Fibroblast of pulmonary artery (primary cell): ENCODE measurements at regions not wholly inside any gene's neighbourhood (a gene's known extent, or its start where the extent isn't known, plus 50 kb on each side); places are given as distances from the start of the nearest gene placed in this dataset.

Source experiments
- DNase-seq: peaks from one replicate; pipeline ENCODE4 v3.0.0-alpha.2; 2010; ENCODE audit warnings: low read depth
- H3K4me3 ChIP-seq: replicated peaks from 2 replicates; pipeline ENCODE4 v1.5.1; 2011; ENCODE audit warnings: low read depth, mild to moderate bottlenecking, control low read depth, low read length, moderate library complexity
- TF ChIP-seq, protein P1 (sequence below): IDR thresholded peaks from 2 replicates; pipeline ENCODE4 v1.5.1; 2011; ENCODE audit warnings: mild to moderate bottlenecking, control low read depth, low read length, inconsistent platforms; ENCODE audit errors: missing control alignments

DNA sequence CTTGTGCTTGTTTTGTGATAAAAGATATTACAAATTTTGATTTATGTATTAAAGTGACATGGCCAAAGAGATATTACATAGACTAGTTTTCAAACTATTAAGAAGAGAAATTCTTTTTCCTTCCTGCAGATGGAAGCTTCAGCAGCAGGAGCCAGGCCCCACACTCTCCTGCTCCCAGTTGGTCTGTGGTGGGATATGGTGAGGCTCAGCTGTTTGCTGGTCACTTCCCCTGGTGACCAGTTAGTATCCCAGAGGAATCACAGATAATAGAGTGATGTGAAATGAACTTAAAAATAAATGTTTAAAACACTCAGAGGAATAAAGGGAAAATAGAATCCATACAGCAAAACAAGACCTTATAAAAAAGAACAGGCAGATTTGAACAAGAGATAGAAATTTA lies 154.7 kb downstream of the KTN1 start:
- no peak for DNase-seq
- TF ChIP-seq, protein P1, sequence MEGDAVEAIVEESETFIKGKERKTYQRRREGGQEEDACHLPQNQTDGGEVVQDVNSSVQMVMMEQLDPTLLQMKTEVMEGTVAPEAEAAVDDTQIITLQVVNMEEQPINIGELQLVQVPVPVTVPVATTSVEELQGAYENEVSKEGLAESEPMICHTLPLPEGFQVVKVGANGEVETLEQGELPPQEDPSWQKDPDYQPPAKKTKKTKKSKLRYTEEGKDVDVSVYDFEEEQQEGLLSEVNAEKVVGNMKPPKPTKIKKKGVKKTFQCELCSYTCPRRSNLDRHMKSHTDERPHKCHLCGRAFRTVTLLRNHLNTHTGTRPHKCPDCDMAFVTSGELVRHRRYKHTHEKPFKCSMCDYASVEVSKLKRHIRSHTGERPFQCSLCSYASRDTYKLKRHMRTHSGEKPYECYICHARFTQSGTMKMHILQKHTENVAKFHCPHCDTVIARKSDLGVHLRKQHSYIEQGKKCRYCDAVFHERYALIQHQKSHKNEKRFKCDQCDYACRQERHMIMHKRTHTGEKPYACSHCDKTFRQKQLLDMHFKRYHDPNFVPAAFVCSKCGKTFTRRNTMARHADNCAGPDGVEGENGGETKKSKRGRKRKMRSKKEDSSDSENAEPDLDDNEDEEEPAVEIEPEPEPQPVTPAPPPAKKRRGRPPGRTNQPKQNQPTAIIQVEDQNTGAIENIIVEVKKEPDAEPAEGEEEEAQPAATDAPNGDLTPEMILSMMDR: no peak

DNA sequence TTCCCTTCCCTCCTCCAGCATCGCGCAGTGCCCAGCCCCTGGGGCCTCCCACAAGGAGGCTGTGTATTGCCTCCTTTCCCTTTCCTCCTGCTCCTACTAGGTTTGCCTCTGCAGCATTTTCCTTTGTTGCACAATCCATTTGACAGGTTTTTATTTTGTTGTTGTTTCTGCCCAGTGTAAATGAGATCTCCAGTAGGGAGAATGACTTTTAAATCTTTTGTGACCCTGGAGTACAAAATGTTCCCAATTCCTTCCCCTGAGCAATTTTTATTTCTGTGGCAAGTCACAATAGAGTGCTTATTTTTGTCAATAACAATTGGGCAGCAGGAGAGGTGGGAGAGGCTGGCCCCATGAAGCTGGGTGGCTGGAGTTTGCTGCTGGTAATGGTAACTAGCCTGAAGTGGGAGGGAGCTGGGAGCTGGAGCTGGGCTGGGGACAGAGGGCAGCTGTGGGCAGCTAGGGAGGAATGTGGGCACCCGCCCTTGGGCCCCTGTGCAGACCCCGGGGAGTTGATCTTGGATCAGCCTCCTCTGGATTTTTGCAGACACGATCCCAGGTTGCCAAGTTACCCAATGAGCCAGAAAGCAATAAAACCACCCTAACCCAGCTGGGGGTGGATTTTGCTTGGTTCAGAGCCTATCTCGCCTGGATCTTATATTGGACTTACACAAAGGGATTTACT lies 160.1 kb downstream of the KTN1 start:
- DNase-seq: no peak
- TF ChIP-seq, protein P1: no peak
- no peak overlapping the region for H3K4me3 ChIP-seq

More for the DNA sequence above, 154.7 kb downstream of the KTN1 start:
- H3K4me3 ChIP-seq: no peak overlapping the region

DNA sequence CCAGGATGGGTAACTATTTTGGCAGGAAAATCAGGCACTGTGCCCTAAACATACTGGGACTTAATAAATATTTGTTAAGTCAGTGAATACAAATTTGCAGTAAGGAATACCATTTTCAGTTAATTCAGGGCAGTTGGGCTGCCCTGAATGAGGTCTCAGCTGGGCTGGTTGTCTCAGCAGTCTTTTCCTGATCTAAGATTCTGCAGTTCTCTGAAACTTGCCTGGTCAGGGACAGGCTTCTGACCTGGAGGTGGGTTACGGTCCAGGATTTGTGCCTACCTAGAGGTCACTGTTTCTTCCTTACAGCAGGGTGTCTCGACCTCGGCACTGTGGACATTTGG lies 160.6 kb downstream of the KTN1 start:
- no peak for DNase-seq
- no peak overlapping the region for H3K4me3 ChIP-seq
- TF ChIP-seq, protein P1: no peak

DNA sequence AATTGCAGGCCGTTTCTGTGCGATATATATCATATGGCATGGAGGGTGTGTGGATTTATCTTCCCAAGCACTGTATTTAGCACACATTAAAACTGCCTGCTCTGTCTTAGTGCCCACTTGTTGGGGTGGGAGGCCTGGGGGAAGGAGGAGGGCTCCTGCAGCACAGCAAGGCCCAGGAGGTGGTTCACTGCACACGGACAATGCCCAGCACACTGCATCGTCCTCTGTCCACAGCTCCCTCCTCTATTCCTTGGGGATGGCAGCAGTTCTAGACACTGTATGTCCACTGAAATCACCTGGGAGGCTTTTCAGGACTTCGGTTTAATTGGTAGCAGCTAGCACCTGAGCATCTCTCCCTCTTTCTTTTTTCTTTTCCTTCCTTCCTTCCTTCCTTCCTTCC lies 161.2 kb downstream of the KTN1 start:
- no peak for DNase-seq
- TF ChIP-seq, protein P1: no peak
- no peak overlapping the region for H3K4me3 ChIP-seq

DNA sequence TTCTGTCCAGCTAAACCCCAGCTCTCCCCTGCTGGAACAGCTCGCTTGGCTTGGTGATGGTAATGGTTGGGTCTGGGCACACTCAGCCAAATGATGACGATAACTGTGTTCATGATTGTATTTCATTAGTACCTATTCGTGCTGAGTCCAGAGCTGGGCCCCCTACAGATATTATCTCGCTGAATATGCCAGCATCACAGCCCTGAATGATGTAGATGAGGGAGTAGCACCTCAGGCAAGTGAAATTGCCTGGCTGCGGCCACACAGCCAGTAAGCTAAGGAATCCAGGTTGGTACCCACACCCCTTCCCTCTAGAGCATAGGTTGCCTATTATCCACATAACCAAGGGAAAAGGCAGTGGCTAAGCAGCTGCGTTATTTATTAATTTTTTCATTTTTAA lies 163.5 kb downstream of the KTN1 start:
- TF ChIP-seq, protein P1: no peak
- DNase-seq: no peak
- H3K4me3 ChIP-seq: no peak overlapping the region

DNA sequence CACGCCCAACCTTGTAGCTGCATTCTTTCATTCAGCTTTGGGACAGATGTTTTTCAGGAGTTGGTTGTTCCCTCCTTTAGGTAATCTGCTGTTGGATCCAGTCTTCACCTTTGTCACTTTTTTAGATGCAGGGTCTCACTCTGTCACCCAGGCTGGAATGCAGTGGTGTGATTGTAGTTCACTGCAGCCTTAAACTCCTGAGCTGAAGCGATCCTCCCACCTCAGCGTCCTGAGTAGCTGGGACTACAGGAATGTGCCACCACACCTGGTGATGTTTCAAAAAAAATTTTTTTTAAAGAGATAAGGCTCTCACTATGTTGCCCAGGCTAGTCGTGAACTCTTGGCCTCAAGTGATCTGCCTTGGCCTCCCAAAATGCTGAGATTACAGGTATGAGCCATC lies 164.3 kb downstream of the KTN1 start:
- DNase-seq: no peak
- TF ChIP-seq, protein P1: no peak
- H3K4me3 ChIP-seq: no peak overlapping the region

DNA sequence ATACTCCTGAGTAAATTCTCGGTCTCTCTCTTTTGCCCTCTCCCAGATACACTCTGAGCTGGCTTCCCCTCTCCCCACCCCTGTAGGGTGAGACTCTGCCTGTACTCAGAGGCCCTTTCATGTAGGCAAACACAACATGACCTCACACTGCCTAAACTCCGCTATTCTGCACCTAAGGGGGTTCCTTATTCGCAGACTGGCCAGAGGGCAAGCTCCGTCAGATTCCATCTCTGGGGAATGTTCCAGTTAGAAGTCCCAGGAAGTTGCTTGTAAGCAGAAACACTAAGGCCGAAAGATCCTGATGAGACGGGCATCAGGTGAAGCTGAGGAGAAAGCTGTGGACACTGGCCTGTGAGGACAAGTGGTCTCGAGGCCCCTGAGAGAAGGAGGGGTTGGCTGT lies 165.9 kb downstream of the KTN1 start:
- no peak for DNase-seq
- TF ChIP-seq, protein P1: no peak
- no peak overlapping the region for H3K4me3 ChIP-seq
